ENCODE measurements at regions not wholly inside any gene's neighbourhood (a gene's known extent, or its start where the extent isn't known, plus 50 kb on each side); places are given as distances from the start of the nearest gene placed in this dataset.

- no peak for DNase-seq (ENCODE audit: low spot score)
- in situ Hi-C loops (cut with MboI; ENCODE audit: low sequenced_read_pairs, unreplicated experiment) = no loop called here
- TF ChIP-seq CTCF (IDR thresholded peaks at IDR 0.05; ENCODE audit: borderline replicate concordance, control extremely low read depth, extremely low read depth, insufficient read depth, missing control alignments) = no peak
Measured at GRCh38 chr6:21486115-21486514, 107.4 kb upstream of the SOX4 start.

GRCh38 chr6:21489826-21490225, 103.7 kb upstream of the SOX4 start:
- TF ChIP-seq CTCF (IDR thresholded peaks at IDR 0.05; ENCODE audit: borderline replicate concordance, control extremely low read depth, extremely low read depth, insufficient read depth, missing control alignments) = no peak
- no peak for DNase-seq (ENCODE audit: low spot score)
- in situ Hi-C loops (cut with MboI; ENCODE audit: low sequenced_read_pairs, unreplicated experiment) = no loop called here

GRCh38 chr6:21491955-21492354, 101.6 kb upstream of the SOX4 start:
- DNase-seq (ENCODE audit: low spot score) = no peak
- TF ChIP-seq CTCF (IDR thresholded peaks at IDR 0.05; ENCODE audit: borderline replicate concordance, control extremely low read depth, extremely low read depth, insufficient read depth, missing control alignments) = no peak
- in situ Hi-C loops (cut with MboI; ENCODE audit: low sequenced_read_pairs, unreplicated experiment) = no loop called here

GRCh38 chr6:21494505-21494904, 99.0 kb upstream of the SOX4 start:
- in situ Hi-C loops (cut with MboI; ENCODE audit: low sequenced_read_pairs, unreplicated experiment) = no loop called here
- TF ChIP-seq CTCF (IDR thresholded peaks at IDR 0.05; ENCODE audit: borderline replicate concordance, control extremely low read depth, extremely low read depth, insufficient read depth, missing control alignments) = no peak
- no peak for DNase-seq (ENCODE audit: low spot score)

GRCh38 chr6:21496196-21496595, 97.4 kb upstream of the SOX4 start:
- TF ChIP-seq CTCF (IDR thresholded peaks at IDR 0.05; ENCODE audit: borderline replicate concordance, control extremely low read depth, extremely low read depth, insufficient read depth, missing control alignments) = no peak
- DNase-seq (ENCODE audit: low spot score) = no peak
- in situ Hi-C loops (cut with MboI; ENCODE audit: low sequenced_read_pairs, unreplicated experiment) = no loop called here

GRCh38 chr6:21496706-21497105, 96.8 kb upstream of the SOX4 start:
- in situ Hi-C loops (cut with MboI; ENCODE audit: low sequenced_read_pairs, unreplicated experiment) = no loop called here
- DNase-seq (ENCODE audit: low spot score) = no peak
- no peak for TF ChIP-seq CTCF (IDR thresholded peaks at IDR 0.05; ENCODE audit: borderline replicate concordance, control extremely low read depth, extremely low read depth, insufficient read depth, missing control alignments)
